A673 (cell line): ENCODE measurements at regions not wholly inside any gene's neighbourhood (a gene's known extent, or its start where the extent isn't known, plus 50 kb on each side); places are given as distances from the start of the nearest gene placed in this dataset.

Source experiments
- CTCF ChIP-seq: fragments of 300-800, 200-600 bp; sonication (generic); conservative IDR thresholded peaks from 2 replicates; pipeline ENCODE4 v1.5.1; 2017; ENCODE audit warnings: low read depth, mild to moderate bottlenecking, antibody characterized with exemption, low read length, moderate library complexity, mixed read lengths
- EZH2 ChIP-seq: fragments of 200-600 bp; sonication (generic); IDR thresholded peaks from 2 replicates; pipeline ENCODE4 v1.6.1; 2017; ENCODE audit warnings: borderline replicate concordance, low read depth, mild to moderate bottlenecking, mixed read lengths, antibody characterized with exemption, low read length; ENCODE audit not compliant: poor library complexity, severe bottlenecking

DNA sequence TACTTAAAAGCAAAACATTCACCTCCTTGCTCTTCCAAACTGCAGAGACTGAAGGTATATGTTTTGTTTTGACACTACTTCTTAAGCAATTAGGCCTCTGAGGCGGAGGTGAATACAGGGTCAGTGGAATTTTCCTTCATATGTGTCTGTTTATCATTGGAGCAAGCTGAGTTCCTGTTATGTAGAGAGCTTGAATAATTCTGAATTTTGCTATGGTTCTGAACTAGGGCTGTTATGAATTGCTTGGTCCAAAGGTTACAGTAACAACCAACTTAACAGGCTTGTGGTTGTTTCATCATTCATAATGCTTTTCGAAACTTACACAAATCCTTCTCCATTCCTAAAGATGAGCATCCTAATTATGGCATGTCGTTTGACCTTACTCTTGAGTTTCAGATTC lies 444.6 kb upstream of the MEF2C start:
- TF ChIP-seq CTCF (no peak), EZH2 (no peak)
